ENCODE measurements at regions not wholly inside any gene's neighbourhood (a gene's known extent, or its start where the extent isn't known, plus 50 kb on each side); places are given as distances from the start of the nearest gene placed in this dataset.

DNA sequence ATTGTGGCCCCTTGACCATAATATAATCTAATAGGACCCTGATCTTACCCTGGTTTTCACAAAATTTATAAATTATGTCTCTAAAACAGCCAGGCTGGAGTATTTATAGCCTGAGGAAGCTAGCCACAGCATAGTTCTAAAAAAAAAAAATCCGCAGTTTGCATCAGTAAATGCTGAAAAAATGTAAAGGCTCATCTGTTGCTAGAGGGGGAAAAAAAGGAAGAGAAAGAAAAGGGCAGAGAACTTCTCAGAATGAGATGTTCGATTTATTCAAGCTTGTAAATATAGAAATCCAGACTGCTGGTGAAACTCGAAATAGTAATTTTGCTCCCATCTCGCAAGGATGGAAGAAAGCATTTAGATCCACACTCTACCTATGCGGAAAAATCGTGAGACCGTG is 467.5 kb downstream of the NTRK2 start:
- no peak overlapping the region for H3K4me3 Mint-ChIP-seq (ENCODE audit: low read depth)
- intact Hi-C loops (cut with micrococcal nuclease) = no loop called here
- no peak overlapping the region for H3K27ac Mint-ChIP-seq
- peaks cover 9% of the 10 kb centered on the region for H3K9me3 Mint-ChIP-seq
- no peak for DNase-seq (ENCODE audit: low spot score)
- no peaks in the 10 kb centered on the region for H3K36me3 Mint-ChIP-seq (ENCODE audit: low read depth)
- H3K27me3 Mint-ChIP-seq (ENCODE audit: low read depth) = no peaks in the 10 kb centered on the region
- H3K4me1 Mint-ChIP-seq (ENCODE audit: low read depth) = no peaks in the 10 kb centered on the region

DNA sequence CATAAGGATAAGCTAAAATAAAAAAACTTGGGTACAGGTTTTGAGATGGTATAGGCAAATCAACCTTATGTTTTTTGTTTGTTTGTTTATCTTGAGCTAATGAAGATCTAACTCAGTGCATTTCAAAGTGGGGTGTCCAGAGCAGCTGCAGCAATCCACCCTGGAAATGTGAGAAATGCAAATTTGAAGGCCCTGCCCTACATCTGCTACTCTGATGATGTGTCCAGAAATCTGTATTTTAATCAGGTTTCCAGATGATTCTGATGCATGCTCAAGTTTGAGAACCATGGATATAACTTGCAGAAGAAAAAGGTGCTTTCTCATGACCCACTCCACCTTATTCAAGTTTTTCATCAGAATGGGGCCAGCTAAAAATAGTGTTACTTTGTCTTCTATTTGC is 467.0 kb downstream of the NTRK2 start:
- Mint-ChIP-seq H3K9me3 (peaks cover 9% of the 10 kb centered on the region), H3K4me1 (ENCODE audit: low read depth) (no peaks in the 10 kb centered on the region), H3K36me3 (ENCODE audit: low read depth) (no peaks in the 10 kb centered on the region), H3K4me3 (ENCODE audit: low read depth) (no peak overlapping the region), H3K27ac (no peak overlapping the region), H3K27me3 (ENCODE audit: low read depth) (no peaks in the 10 kb centered on the region)
- intact Hi-C loops (cut with micrococcal nuclease) = no loop called here
- DNase-seq (ENCODE audit: low spot score) = no peak

DNA sequence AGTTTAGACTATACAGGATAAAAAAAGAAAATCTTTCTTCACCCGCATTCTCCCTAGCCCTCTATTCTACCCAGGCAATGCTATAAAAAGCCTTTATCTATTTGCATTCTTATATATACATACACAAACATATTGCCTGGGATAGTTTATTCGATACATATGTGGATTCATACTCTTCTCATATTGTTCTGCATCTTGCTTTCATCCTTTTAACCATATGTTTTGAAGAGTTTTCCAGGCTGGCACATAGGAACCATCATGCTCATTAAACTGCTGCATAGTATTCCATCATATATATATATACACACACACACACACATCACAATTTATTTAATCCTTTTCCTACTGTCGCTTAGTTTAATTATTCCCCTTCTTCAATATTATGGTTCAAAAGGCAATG is 461.2 kb downstream of the NTRK2 start:
- no peak for DNase-seq (ENCODE audit: low spot score)
- Mint-ChIP-seq H3K4me1 (ENCODE audit: low read depth) (no peaks in the 10 kb centered on the region), H3K27me3 (ENCODE audit: low read depth) (no peaks in the 10 kb centered on the region), H3K9me3 (peaks cover 9% of the 10 kb centered on the region), H3K36me3 (ENCODE audit: low read depth) (no peaks in the 10 kb centered on the region), H3K27ac (no peak overlapping the region), H3K4me3 (ENCODE audit: low read depth) (no peak overlapping the region)
- intact Hi-C loops (cut with micrococcal nuclease) = no loop called here

DNA sequence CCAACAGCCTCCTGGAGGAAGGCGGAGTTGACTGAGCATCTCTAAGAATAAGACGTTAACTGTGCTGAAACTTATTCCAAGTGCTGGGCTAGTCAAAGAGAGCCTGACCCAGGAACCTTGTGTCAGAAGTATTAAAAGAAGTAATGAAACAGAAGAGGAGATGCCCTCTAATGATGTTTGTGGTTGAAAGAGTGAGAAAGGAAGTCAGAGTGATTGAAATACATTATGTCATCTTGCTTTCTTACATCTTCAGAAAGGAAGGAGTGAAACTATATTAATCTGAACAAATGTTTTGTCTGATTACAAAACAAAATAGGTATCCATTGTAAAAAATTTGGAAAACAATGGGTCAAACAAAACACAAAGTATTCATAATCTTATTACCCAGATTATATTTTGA is 460.7 kb downstream of the NTRK2 start:
- Mint-ChIP-seq H3K4me3 (ENCODE audit: low read depth) (no peak overlapping the region), H3K27me3 (ENCODE audit: low read depth) (no peaks in the 10 kb centered on the region), H3K27ac (no peak overlapping the region), H3K36me3 (ENCODE audit: low read depth) (no peaks in the 10 kb centered on the region), H3K4me1 (ENCODE audit: low read depth) (no peaks in the 10 kb centered on the region), H3K9me3 (peaks cover 5% of the 10 kb centered on the region)
- intact Hi-C loops (cut with micrococcal nuclease) = no loop called here
- DNase-seq (ENCODE audit: low spot score) = no peak

DNA sequence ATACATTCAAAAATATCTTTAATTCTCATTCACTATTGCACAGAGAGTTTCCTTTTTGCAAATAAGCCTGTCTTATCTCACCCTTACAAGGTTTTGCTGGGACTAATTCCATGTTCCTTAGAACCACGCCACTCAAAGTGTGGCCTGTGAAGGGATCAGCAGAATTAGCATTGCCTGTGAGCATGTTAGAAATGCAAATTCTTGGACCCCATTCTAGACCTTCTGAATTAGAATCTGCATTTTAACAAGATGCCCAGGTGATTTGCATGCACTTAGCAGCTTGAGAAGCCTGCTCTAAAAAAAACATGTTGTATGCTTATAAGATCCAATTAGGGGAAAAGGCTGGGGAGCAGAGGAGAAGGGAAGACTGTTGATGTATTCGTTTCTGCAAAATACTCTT is 460.0 kb downstream of the NTRK2 start:
- H3K27ac Mint-ChIP-seq = no peak overlapping the region
- H3K4me3 Mint-ChIP-seq (ENCODE audit: low read depth) = no peak overlapping the region
- intact Hi-C loops (cut with micrococcal nuclease) = no loop called here
- H3K36me3 Mint-ChIP-seq (ENCODE audit: low read depth) = no peaks in the 10 kb centered on the region
- H3K4me1 Mint-ChIP-seq (ENCODE audit: low read depth) = no peaks in the 10 kb centered on the region
- DNase-seq (ENCODE audit: low spot score) = no peak
- peaks cover 5% of the 10 kb centered on the region for H3K9me3 Mint-ChIP-seq
- H3K27me3 Mint-ChIP-seq (ENCODE audit: low read depth) = no peaks in the 10 kb centered on the region

DNA sequence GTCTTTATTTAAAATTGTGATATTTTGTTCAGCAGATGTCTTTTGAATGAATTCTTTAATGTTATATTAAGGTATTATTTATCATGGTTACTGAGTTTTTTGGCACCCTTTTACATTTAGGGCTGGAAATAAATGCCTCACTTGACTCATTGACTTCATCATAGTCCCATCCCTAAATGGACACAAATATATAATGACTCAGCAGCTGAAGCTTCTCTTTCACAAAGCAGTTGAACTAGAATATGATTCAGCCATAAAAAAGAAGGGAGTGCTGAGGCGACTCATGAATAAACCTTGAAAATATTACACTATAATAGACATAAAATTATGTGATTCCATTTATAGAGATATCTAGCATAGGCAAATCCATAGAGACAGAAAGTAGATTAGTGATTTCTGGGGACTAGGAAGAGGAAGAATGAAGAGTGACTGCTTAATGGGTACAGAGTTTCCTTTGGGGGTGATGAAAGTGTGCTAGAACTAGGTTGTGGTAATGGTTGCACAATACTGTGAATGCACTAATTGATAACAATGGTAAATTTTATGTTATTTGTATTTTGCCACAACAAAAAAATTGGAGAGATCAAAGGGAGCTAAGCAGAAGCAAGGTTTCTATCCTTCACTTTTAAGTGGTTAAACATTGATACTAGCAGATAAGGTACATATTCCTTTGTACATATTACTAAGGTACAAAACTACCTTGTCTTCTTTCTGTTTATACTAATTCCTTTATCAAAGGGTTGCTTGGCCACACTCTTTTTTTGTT is 449.6 kb downstream of the NTRK2 start:
- DNase-seq (ENCODE audit: low spot score) = no peak
- H3K27me3 Mint-ChIP-seq (ENCODE audit: low read depth) = no peaks in the 10 kb centered on the region
- H3K36me3 Mint-ChIP-seq (ENCODE audit: low read depth) = no peaks in the 10 kb centered on the region
- intact Hi-C loops (cut with micrococcal nuclease) = no loop called here
- H3K4me1 Mint-ChIP-seq (ENCODE audit: low read depth) = peaks cover 3% of the 10 kb centered on the region
- no peaks in the 10 kb centered on the region for H3K9me3 Mint-ChIP-seq
- H3K27ac Mint-ChIP-seq = no peak overlapping the region
- no peak overlapping the region for H3K4me3 Mint-ChIP-seq (ENCODE audit: low read depth)

DNA sequence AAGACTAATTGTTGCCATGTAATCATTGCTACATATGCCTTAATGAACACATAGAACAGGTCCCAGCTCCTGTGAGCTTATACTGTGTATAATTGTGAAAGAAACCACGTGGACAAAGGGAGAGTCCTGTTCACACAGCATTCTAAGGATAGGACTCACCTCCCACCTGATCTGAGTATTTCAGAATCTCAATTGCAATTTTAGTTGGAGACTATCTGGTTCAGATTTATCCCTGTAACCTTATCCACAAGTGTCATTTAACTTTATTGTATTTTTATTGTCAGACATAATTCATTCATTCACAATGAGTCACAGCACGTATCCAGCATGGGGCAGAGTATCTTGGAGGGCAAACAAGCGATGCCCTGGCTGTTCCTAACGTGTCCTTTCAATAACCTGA is 448.3 kb downstream of the NTRK2 start:
- Mint-ChIP-seq H3K27me3 (ENCODE audit: low read depth) (no peaks in the 10 kb centered on the region), H3K27ac (no peak overlapping the region), H3K9me3 (no peaks in the 10 kb centered on the region), H3K4me3 (ENCODE audit: low read depth) (no peak overlapping the region), H3K4me1 (ENCODE audit: low read depth) (peaks cover 3% of the 10 kb centered on the region), H3K36me3 (ENCODE audit: low read depth) (no peaks in the 10 kb centered on the region)
- no peak for DNase-seq (ENCODE audit: low spot score)
- intact Hi-C loops (cut with micrococcal nuclease) = no loop called here

DNA sequence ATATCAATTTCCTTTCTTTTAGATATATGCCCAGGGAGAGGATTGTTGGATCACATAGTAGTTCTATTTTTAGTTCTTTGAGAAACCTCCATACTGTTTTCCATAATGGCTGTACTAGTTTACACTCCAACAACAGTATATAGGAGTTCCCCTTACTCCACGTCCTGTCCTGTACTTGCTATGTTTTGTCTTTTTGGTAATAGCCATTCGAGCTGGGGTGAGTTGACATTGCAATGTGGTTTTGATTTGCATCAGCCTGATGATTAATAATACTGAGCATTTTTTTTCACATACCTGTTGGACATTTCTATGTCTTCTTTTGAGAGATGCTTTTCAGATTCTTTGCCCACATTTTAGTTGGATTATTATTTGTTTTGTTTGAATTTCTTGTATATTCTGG is 445.9 kb downstream of the NTRK2 start:
- Mint-ChIP-seq H3K4me3 (ENCODE audit: low read depth) (no peak overlapping the region), H3K9me3 (no peaks in the 10 kb centered on the region), H3K27ac (no peak overlapping the region), H3K27me3 (ENCODE audit: low read depth) (no peaks in the 10 kb centered on the region), H3K36me3 (ENCODE audit: low read depth) (no peaks in the 10 kb centered on the region), H3K4me1 (ENCODE audit: low read depth) (peaks cover 3% of the 10 kb centered on the region)
- intact Hi-C loops (cut with micrococcal nuclease) = no loop called here
- no peak for DNase-seq (ENCODE audit: low spot score)

DNA sequence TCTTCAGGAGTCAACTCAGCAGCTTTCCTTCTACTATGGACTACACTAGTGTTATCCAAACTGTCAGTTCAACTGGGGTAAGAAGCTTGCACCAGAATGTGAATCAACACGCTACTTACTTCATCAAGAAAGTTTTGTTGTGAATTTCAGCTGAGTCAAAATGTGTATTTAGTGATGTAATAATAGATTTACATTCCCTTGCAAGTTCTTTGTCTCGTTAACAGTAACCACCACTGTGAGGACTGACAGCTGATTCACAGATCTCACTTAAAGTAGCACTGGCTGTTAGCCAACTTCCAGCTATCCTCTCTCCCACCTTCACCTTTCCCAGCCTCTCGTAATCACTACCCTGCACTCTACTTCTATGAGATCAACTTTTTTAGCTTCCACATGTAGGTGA is 445.3 kb downstream of the NTRK2 start:
- H3K4me3 Mint-ChIP-seq (ENCODE audit: low read depth) = no peak overlapping the region
- intact Hi-C loops (cut with micrococcal nuclease) = no loop called here
- no peak overlapping the region for H3K27ac Mint-ChIP-seq
- no peaks in the 10 kb centered on the region for H3K9me3 Mint-ChIP-seq
- H3K27me3 Mint-ChIP-seq (ENCODE audit: low read depth) = no peaks in the 10 kb centered on the region
- DNase-seq (ENCODE audit: low spot score) = no peak
- H3K4me1 Mint-ChIP-seq (ENCODE audit: low read depth) = peaks cover 3% of the 10 kb centered on the region
- H3K36me3 Mint-ChIP-seq (ENCODE audit: low read depth) = no peaks in the 10 kb centered on the region

DNA sequence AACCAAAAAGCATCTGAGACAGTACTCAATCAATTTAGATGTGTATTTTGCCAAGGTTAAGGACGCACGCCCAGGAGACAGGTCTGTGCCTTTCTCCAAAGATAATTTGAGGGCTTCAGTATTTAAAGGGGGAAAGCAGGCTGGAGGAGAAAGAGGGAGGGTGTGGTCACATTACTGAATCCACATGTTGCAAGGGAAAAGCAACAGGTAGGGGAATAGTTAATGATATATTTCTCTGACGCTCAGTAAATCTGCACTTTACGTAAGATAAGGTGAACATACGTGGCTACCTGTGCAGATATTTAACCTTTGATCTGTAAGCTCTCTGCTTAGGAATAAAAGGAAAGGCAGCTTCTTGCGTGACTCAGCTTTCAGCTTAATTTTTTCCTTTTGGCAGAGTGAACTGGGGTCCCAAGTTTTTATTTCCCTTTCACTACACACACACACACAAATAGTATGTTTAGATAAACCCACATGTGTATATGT is 443.4 kb downstream of the NTRK2 start:
- no peak for DNase-seq (ENCODE audit: low spot score)
- no peaks in the 10 kb centered on the region for H3K4me1 Mint-ChIP-seq (ENCODE audit: low read depth)
- H3K36me3 Mint-ChIP-seq (ENCODE audit: low read depth) = no peaks in the 10 kb centered on the region
- intact Hi-C loops (cut with micrococcal nuclease) = no loop called here
- H3K27me3 Mint-ChIP-seq (ENCODE audit: low read depth) = no peaks in the 10 kb centered on the region
- no peak overlapping the region for H3K27ac Mint-ChIP-seq
- no peaks in the 10 kb centered on the region for H3K9me3 Mint-ChIP-seq
- H3K4me3 Mint-ChIP-seq (ENCODE audit: low read depth) = no peak overlapping the region

DNA sequence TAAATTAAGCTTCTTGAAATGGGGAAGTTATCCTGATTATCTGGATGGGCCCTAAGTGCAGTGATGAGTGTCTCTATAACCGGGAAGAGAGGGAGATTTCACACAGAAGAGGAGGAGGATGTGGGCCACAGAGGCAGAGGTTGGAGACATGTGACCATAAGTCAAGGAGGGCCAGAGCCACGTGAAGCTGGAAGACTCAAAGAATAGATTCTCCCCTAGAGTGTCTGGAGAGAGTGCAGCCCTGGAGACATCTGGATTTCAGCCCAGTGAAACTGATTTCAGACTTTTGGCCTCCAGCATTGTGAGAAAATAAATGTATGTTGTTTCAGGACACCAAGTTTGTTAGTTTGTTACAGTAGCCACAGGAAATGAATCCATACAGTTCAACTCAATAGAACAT is 442.9 kb downstream of the NTRK2 start:
- no peaks in the 10 kb centered on the region for H3K27me3 Mint-ChIP-seq (ENCODE audit: low read depth)
- no peaks in the 10 kb centered on the region for H3K36me3 Mint-ChIP-seq (ENCODE audit: low read depth)
- intact Hi-C loops (cut with micrococcal nuclease) = no loop called here
- H3K27ac Mint-ChIP-seq = no peak overlapping the region
- H3K4me1 Mint-ChIP-seq (ENCODE audit: low read depth) = no peaks in the 10 kb centered on the region
- DNase-seq (ENCODE audit: low spot score) = no peak
- H3K9me3 Mint-ChIP-seq = no peaks in the 10 kb centered on the region
- no peak overlapping the region for H3K4me3 Mint-ChIP-seq (ENCODE audit: low read depth)

DNA sequence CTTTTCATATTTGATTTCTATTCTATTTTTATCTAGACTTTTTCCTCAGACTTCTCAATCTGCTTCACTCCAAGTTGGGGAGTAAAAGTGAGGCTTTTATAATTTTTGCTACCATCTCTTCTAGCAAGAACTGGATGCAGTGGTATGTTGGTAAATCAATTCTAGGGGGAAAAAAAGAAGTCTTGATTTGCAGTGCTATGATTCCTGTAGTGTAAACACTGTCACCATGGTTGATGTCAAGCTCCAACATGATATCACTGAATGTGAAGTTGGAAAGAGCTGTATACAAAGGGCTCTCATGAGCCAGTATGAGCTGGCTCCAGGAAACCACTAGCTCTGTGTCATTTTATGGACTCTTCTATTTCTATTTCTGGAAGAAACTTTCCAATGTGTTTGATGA is 439.2 kb downstream of the NTRK2 start:
- Mint-ChIP-seq H3K27ac (no peak overlapping the region), H3K9me3 (no peaks in the 10 kb centered on the region), H3K36me3 (ENCODE audit: low read depth) (no peaks in the 10 kb centered on the region), H3K4me3 (ENCODE audit: low read depth) (no peak overlapping the region), H3K4me1 (ENCODE audit: low read depth) (no peaks in the 10 kb centered on the region), H3K27me3 (ENCODE audit: low read depth) (no peaks in the 10 kb centered on the region)
- intact Hi-C loops (cut with micrococcal nuclease) = no loop called here
- no peak for DNase-seq (ENCODE audit: low spot score)

DNA sequence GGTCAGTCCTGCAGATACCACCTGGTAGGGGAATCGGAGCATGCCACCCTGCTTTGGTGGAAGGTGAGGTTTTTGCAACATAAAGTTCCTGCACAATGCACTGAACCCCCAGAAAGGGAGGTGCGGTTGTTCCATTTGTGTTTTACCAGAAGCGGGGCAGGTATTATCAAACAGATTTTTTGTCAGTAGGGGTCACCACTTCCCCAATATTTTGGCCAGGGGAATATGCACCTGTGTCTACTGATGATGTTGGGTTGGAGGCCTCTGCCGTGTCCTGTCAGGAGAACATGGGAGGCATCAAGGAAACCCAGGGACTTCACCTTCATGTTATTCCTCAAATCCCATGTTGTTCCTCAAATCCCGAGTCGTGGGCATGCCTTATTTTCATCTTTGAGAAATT is 438.7 kb downstream of the NTRK2 start:
- intact Hi-C loops (cut with micrococcal nuclease) = no loop called here
- no peak for DNase-seq (ENCODE audit: low spot score)
- H3K27ac Mint-ChIP-seq = no peak overlapping the region
- H3K27me3 Mint-ChIP-seq (ENCODE audit: low read depth) = no peaks in the 10 kb centered on the region
- H3K4me3 Mint-ChIP-seq (ENCODE audit: low read depth) = no peak overlapping the region
- H3K36me3 Mint-ChIP-seq (ENCODE audit: low read depth) = no peaks in the 10 kb centered on the region
- no peaks in the 10 kb centered on the region for H3K9me3 Mint-ChIP-seq
- H3K4me1 Mint-ChIP-seq (ENCODE audit: low read depth) = no peaks in the 10 kb centered on the region

Measured in activated T-helper 2 cell treated with anti-CD3 and anti-CD28 coated beads, Interferon-gamma antibody, Interleukin-2, Interleukin-4, amounts not matched to agents 10 μg/mL and 5 μg/mL and 100 μg/mL, durations not matched to agents 14 hours and 24 hours and 36 hours (primary cell).